TTC549 (cell line): ENCODE measurements at regions not wholly inside any gene's neighbourhood (a gene's known extent, or its start where the extent isn't known, plus 50 kb on each side); places are given as distances from the start of the nearest gene placed in this dataset.

ENCODE experiments used
- FAIRE-seq: peaks from 2 replicates; lab custom pipeline; 2012; peaks lifted over from hg19 to GRCh38; lab: Jason Lieb, UNC

DNA sequence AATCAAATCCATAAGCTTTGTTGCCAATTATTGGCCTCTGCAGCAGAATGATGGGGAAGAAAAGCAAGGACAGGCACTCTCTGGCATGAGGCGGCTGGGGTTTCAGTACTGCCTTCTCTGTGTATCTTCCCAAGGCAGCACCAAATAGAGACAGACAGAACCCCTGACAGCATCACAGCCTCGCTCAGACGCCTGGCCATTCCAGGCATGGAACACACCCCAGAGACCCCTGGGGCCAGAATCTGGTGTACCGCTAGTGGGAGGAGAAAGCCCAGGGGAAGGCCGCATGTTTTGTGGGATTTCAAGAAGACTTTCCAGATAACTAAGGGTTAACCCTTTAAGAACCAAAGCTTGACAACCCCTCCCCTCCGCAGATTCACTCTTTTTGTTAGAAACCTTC lies 282.1 kb downstream of the EN1 start:
- no peak for FAIRE-seq

DNA sequence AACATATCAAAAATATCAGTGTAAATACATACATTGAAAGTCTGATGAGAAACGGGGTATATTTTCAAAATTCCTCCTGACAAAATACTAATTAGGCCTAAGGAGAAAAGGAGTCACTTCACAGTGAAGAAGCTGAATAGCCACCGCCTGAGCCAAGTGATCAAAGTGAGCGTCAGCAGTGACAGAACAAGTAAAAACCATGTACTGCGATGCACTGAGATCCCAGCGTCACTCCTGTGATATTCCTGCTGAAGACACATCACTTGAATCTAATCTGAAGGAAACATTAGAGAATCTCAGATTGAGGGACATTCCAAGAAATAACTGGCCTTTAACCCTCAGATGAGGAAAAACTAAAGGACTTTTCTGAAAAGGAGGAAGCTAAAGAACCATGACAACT lies 285.3 kb downstream of the EN1 start:
- FAIRE-seq, result no peak

DNA sequence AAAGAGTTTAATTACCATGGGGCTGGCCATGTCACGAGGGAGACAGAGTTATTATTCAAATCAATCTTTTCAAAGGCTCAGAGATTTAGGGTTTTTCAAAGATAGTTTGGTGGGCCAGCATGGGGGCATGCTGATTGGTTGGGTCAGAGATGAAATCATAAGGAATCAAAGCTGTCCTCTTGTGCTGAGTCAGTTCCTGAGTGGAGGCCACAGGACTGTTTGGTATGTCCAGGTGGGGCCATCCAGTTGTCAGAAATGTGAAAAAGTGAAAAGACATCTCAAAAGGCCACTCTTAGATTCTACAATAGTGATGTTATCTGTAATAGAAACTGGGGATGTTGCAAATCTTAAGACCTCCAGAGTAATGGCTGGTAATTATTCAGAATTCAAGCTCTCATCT lies 288.6 kb downstream of the EN1 start:
- FAIRE-seq, result no peak

DNA sequence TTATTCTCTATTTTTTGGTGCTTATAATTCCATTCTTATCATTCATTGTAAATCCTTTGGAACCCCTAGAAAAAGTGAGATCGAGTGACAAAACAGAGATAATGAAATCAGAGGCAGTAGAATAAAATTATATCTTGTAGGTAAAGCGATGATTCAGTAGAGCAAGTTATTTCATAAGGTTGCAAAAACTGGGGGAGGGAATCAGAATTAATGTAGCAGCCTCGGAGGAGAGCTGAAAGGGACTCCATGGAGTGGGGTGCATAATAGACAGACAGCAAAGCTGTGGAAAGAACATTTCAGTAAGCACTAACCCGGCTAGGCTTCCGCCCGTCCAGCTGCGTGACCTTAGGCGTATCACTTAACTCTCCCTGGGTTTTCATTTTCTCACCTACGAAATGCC lies 289.7 kb downstream of the EN1 start:
- FAIRE-seq, result no peak

DNA sequence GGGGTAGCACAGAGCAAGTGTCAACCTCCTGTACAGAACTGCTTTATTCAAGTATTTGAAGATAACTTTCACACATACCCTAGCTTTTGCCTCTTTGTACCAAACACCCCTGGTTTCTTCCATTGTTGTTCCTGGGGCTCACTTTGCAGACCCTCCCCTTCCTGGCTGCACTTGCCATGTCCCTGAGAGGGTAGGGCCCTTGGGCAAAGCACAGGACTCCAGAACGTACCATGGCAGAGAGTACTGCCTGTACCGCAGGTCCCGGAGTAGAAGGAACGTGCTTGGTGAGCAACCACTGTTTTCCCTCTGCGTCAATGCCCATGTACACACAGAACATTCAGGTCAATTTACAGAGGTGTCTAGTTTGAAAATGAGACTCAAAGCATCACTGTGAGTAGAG lies 290.4 kb downstream of the EN1 start:
- FAIRE-seq, result no peak

DNA sequence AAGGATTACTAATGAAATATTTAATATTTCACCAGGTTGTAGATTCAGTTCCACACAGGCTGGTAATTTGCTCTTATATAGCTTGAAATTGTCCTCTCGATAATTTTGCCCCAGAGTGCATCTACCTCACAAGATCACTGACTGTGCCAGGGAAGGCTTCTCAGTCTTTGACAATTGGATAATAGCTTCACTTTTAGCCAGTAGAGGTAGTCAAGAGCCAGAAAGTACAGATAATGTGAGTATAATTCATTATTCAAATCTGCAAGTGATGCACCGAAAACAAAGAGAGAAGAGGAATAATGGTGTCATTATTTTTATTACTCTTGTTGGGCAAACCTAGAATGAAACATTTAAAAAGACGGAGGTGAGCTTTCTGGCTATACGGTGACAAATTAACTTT lies 292.8 kb downstream of the EN1 start:
- no peak for FAIRE-seq

DNA sequence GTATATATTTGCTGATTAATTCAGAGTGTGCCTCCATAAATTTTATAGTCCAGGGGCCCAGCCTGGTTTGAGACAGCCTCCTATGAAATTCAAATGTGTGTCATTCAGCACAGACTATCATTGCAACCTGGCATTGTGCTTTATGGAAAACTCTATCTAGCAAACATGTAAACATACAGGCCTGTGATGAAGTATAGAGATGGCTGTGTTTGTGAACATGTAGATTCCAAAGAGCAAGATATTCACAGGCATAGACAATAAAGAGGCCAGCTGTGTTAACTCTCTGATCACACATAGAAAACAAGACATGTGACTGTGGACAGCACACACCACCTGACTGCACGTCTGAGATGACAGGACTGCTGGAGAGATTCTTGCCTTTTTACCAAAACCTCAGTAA lies 297.9 kb downstream of the EN1 start:
- no peak for FAIRE-seq

DNA sequence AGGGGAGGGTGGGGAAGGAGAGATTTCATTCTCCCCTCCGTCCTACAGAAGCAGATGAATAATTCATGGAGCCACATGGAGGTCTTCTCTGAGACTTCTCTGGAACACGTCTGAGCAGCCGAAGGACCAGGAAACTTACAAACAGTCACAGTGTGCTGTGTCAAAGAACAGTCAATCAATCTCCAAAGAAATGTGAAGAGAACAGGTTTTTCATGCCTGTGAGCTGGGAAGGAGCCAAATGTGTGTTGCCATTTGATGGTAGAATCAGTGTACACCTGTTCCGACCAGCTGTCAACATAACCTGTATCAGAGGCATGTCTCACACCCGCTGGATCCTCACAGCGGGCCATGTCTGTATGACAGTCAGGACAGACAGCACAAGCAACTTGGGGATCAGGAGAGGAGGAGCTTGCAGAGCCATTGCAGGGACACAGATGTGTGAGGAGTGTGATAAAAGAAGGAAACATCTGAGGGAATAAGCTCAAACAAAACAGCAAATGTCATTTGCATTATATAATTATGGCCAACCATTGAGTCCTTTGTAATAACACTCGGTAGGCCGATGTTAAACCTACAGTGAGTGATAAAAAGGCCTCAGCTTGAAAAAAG lies 298.5 kb downstream of the EN1 start:
- no peak for FAIRE-seq

DNA sequence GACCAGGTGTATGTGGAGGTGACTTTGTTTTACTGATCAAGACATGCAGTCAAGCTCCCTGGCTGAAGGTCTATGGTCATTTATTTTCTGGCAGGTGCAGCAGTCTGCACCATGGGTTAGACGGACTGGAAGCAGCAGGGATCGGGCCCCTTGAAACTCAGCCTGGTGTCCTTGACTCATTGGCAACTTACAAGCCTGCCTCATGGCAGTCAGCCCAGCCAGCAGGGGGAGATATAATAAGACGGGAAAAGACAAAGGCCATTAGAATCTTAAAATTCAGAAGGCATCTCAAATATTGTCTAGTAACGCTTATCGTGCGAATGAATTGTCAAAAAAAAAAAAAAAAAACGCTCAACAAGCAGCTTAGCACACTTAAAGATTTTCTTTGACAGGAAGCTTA lies 308.2 kb downstream of the EN1 start:
- FAIRE-seq, result no peak

DNA sequence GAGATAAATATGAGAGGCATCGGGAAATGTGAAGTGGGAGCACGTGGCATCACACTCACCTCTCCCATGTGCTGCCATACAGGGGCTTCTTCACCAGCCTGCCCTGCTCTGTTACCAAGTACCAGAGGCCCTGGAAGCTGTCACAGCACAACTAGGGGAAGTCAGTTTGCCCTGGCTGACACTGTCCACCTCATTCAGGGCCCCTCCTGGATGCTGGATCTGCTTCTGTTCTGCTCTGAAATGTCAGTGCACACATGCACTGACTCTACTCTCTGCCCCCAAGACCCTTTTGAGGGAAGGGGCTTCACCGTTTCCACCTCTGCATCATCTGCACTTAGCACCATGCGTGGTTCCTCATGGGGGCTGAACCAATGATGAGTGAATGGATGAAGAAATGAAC lies 311.1 kb downstream of the EN1 start:
- no peak for FAIRE-seq

DNA sequence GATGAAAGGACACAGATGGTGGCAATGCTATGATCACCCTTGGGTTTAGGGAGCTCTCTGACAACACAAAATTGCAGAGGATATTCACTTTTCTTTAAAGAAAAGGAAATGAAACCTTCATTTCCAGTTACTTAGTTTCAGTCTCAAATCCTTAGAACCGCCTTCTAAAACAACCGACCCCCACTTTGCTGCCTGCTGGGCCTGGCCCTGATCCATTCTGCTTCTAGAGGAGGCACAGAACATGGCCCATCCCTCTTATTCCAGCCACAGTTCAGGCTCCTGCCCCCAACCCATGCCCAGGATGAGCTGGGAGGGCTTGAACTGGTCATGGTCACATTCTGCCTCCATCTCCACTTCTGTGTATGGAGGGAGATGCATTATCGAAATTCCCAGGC lies 311.6 kb downstream of the EN1 start:
- no peak for FAIRE-seq

DNA sequence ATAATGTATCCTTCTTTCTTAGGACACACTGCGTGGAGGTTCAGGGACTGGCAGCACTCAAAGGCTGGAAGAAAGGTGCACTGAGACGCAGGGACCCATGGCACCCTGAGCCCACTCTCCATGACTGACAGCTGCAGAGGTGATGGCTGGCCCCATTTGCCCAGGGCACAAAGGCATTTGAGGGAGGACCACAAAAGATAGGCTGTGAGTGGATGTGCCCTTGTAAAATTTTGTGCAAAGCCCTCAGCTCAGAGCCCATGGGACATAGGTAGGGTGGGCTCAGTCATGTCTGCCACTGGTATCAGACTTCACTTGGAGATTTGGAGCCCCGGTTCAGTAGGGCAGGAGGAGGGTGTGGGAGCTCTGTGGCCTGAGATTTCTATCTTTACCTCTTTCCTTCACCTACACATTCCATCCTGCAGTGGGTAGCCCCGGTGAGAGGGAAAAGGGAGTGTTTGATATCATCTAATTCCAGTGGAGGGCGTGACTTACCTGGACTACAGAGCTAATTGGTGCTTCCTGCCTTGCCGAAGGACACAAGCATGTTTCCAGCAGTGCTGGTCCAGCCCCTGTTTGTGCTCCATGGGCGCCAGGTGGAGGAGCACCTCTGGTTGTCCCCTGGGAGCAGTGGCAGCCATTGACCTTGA lies 312.2 kb downstream of the EN1 start:
- no peak for FAIRE-seq

DNA sequence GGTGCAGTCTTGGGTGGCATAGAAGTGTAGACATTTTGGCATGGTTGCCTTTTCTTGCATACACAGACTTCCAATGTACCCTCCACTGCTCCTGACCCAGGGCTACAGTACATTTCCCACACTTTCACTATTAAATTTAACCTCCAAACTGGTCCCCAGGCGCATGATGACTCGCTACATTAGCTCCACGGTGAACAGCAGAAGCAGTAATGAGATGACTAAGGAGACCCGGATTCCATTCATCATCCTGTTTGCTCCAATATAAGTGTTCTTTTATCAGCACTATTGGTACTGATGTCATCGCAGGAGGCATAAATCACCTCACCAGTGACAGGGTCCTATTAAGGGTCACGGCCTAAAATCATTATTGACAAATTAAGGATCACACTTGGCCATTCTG lies 316.5 kb downstream of the EN1 start:
- FAIRE-seq, result no peak

DNA sequence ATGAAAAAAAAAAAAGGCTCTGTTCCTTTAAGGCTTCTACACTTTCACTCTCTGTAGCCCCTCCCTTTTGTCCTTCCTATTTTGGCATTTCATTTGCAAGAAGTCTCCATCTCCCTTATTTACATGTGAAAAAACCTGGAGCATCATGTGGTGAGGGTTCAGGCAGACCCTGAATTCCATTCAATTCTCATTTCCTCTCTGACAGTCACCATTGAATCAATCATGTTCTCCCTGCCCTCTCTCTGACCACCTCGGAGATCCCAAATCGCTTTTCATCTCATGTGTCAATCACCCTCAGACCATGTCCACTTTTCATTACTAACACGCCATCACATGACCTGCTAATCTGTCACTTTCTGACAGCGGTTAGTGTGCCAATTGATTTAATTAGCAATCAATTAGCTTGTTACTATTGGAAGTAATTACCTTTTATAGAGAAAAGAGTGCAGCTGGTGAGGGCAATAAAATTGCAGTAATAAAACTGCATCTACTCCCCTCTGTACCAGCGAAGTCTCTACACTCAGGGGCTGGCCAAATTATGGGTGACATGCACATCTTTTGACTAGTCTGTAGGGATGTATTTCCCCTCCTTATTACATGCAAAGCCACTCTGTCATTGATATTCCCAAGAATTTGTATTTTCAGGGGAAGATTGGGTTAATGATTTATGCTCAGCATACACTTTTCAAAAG lies 317.4 kb downstream of the EN1 start:
- FAIRE-seq, result no peak

DNA sequence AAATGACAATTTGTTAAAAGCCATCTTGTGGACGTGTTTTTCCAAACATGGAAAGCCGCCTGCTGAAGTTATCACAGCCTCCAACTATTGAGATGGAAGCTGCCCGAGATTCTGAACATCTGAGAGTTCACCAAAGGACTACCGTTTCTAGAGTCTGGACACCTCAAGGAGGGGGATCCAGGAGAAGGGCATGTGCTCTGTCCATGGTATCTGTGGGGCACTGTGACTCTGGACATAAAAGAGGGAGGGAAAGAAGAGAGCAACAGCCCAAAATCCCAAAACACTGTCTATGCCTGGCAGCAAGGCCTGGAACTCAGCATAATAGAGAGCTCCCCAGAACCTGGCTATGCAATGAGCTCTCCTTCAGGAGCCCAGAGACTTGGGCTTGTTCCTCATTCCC lies 319.9 kb downstream of the EN1 start:
- no peak for FAIRE-seq

DNA sequence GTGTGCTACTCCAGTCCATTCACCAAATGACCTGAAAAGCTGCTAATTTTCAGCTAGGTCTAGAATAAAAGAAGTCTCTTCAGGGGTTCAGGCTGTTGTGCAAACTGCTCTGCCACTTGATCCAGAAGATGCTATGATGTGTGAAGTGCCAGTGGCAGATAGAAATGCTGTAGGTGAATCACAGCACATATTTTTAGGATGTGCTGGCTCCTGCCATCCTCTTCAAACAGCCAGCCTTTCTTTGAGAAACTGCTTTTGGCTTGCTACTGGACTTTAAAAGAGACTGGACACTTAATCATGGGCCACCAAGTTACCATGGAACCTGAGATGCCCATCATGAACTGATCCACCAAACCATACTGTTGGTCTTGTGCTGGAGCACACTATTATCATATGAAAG lies 322.1 kb downstream of the EN1 start:
- FAIRE-seq, result no peak

DNA sequence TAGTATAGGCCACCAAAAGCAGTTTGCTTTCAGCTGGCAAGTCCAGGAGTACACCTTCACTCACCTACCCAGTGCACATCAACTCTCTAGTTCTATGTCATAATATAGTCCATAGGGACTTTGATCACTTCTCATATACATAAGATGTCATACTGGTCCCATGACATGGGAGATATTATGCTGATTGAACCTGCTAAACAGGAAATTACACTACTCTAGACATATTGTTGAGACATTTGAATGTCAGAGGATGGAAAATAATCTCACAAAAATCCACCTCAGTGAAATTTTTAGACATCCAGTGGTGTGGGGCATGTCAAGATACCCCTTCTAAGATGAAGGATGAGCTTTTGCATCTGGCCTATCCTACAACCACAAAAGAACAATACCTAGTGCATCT lies 322.5 kb downstream of the EN1 start:
- FAIRE-seq, result no peak

DNA sequence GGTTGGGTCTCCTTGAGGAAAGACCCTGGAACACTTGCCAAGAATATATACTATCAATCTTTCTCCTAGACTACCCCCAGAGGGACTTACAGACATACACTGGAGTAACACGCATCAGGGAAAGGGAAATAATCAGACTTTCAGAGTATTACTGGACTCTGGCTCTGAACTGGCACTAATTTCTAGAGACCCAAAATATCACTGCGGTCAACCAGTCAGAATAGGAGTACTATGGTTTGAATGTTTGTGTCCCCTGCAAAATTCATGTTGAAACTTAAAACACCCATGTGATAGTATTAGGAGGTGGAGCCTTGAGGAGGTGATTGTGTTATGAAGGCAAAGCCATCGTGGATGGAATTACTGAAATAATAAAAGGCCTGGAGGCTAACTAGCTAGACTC lies 323.7 kb downstream of the EN1 start:
- FAIRE-seq, result no peak

DNA sequence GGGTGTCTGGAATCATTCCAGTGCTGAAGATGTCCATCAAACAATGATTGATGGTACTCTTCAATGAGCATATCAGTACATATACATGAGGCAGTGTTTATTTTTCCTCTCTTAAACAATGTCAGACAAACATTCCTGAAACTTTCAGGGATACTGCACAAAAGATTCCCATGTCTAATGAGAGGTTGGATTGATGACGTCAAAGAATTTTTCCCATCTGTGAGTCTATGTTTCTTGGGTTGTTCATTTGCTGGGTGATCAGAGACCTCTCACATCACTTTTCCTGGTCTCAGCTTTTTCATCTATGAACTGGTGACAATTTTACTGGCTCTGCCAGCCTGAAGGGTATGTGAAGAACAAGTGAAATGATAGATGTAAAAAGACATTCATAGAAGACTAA lies 325.5 kb downstream of the EN1 start:
- FAIRE-seq, result no peak

DNA sequence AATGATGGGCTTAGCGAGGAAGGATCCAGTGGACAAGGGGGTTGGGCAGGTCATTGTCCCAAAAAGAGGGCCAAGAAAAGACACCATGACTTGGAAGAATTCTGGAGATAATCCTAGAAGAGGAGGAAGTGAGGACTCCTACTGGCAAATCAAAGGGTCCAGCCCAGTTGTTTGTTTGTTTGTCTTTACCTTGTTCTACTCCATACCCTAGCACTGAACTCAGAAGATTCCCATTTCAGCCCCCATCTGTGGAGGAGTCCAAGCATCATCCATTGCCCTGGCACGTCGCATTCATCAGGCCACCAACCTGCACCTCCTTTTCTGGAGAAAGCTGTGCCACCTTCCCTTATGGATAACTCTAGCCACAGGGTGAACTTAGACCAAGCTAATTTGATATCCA lies 326.2 kb downstream of the EN1 start:
- no peak for FAIRE-seq

DNA sequence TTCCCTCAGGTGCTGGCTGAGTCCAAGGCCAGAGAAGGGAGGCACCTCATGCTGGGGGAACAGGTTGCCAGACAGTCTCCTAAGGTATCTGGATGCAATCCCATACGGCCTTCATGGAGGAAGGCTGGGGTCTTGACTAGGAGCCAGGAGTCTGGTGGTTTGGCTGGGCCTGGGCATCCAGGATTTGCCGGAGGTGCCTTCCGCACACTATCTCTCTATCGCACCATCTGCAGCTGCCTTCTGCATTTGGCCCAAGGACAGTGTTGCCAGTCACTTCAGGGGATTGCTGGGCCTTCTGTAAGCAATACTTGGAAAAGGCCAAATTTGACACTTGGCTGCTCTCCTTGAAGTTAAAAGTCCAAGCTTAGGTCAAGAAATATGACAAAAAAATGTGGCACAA lies 327.2 kb downstream of the EN1 start:
- FAIRE-seq, result no peak

DNA sequence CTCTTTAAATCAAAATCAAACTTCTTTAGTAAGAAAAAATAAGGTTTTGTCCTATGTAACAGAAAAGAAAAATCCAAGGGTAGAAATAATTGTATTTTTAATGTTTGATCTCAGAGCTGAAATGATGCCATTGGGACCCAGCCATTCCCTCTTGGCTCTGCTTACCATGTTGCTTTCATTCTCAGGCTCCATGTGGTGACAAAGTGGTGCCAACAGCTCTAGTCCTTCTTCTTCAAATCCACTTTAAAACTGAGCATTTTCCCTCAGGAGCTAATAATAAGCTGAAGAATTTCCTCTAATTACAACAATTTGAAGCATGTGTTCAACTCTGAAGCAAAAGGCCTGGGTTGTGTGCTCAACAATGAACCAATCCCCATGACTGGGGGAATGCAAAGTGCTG lies 327.9 kb downstream of the EN1 start:
- no peak for FAIRE-seq

DNA sequence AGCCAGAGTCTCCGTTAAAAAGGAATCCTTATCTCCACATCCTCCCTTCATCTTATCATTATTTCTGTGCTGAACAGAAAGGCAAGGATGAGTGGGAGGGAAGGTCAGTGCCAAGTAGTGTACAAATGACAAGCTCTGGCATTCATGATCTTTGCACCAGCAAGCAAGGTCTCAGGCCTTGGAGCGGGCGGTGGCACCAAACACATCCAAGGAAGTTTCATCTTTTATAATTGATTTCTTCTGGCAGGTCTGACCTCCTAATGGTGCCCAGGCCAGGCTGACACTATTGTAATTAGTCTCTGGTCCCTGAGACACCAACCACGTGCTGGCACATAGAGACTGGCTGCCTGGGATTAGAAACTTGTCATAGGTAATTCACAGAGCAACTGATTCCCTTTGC lies 336.6 kb downstream of the EN1 start:
- no peak for FAIRE-seq

DNA sequence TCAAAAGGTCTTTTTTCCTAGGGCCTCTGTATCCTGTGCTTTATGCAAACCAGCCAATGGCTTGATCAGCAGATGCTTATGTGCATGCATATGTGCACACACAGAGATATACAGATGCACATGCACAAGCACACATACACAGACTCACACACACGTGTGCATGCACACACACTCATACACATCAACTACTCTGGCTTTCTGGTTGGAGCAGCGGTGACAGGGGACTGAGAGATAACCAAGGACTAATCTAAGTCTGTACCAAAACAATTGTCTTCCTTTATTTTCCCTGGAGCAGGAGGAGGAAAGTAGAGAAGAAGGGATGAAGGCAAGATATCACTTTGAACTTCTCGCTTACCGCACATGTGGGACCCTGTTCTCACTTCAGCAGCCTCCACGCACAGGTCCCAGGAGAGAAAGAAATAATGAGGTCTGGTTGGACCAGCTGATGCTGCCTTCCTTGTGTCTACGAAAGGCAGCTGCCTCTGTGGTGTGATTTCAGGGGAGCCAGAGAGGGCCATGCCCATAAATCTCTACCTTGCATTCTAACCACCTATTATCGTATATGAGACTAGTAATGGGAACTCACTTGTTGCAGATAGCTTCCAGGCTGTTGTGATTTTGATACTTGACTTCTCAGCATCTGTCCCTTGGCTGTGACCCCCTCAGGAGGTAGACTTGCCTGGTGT lies 338.0 kb downstream of the EN1 start:
- FAIRE-seq, result no peak
